Neural cell (in vitro differentiated cells): ENCODE measurements at regions not wholly inside any gene's neighbourhood (a gene's known extent, or its start where the extent isn't known, plus 50 kb on each side); places are given as distances from the start of the nearest gene placed in this dataset.

ENCODE experiments used
- H2AFZ ChIP-seq: fragments of 200-600, 300-800 bp; sonication (generic), shearing (Covaris generic); 2 replicates; pipeline ENCODE4 v1.6.0; 2014; ENCODE audit warnings: low read depth, mild to moderate bottlenecking, antibody characterized with exemption, low read length, moderate library complexity
- H3F3A ChIP-seq: fragments of 200-600 bp; shearing (Covaris generic); 2 replicates; pipeline ENCODE4 v1.6.1; 2016; ENCODE audit warnings: mild to moderate bottlenecking, moderate library complexity, mixed read lengths, antibody characterized with exemption, low read length; ENCODE audit not compliant: insufficient read depth, poor library complexity, severe bottlenecking
- H3K27ac ChIP-seq: fragments of 200-600, 300-800 bp; sonication (generic), shearing (Covaris generic); 2 replicates; pipeline ENCODE4 v1.5.1; 2014; ENCODE audit warnings: mild to moderate bottlenecking, low read length, moderate library complexity
- H3K27me3 ChIP-seq: fragments of 300-800, 200-600 bp; sonication (generic), shearing (Covaris generic); 2 replicates; pipeline ENCODE4 v1.6.0; 2014; ENCODE audit warnings: mild to moderate bottlenecking, low read depth, low read length, moderate library complexity; ENCODE audit not compliant: insufficient read depth
- H3K36me3 ChIP-seq: fragments of 300-800, 200-600 bp; sonication (generic), shearing (Covaris generic); 2 replicates; pipeline ENCODE4 v1.5.1; 2014; ENCODE audit warnings: mild to moderate bottlenecking, antibody characterized with exemption, low read length, moderate library complexity; ENCODE audit not compliant: insufficient read depth
- H3K4me2 ChIP-seq: fragments of 300-800, 200-600 bp; sonication (generic), shearing (Covaris generic); 2 replicates; pipeline ENCODE4 v1.6.0; 2014; ENCODE audit warnings: mild to moderate bottlenecking, low read length
- H3K4me3 ChIP-seq: fragments of 300-800, 200-600 bp; sonication (generic), shearing (Covaris generic); 2 replicates; pipeline ENCODE4 v1.5.1; 2014; ENCODE audit warnings: mild to moderate bottlenecking, low read length, moderate library complexity
- H3K79me2 ChIP-seq: fragments of 200-600 bp; shearing (Covaris generic); replicated peaks from 2 replicates; pipeline ENCODE4 v1.6.0; 2014; ENCODE audit warnings: mild to moderate bottlenecking, low read length, moderate library complexity; ENCODE audit not compliant: insufficient read depth
- H3K9ac ChIP-seq: fragments of 300-800, 200-600 bp; sonication (generic), shearing (Covaris generic); 2 replicates; pipeline ENCODE4 v1.6.1; 2016; ENCODE audit warnings: mild to moderate bottlenecking, low read length, mixed read lengths
- H3K9me2 ChIP-seq: fragments of 200-600 bp; shearing (Covaris generic); 2 replicates; pipeline ENCODE4 v1.6.1; 2016; ENCODE audit warnings: mild to moderate bottlenecking, low read length, mixed read lengths; ENCODE audit not compliant: insufficient read depth
- H3K9me3 ChIP-seq: fragments of 200-600, 300-800 bp; sonication (generic), shearing (Covaris generic); 2 replicates; pipeline ENCODE4 v1.6.1; 2016; ENCODE audit warnings: mild to moderate bottlenecking, mixed run types, low read length, moderate library complexity, mixed read lengths
- H4K20me1 ChIP-seq: fragments of 200-600 bp; shearing (Covaris generic); 2 replicates; pipeline ENCODE4 v1.6.1; 2016; ENCODE audit warnings: mild to moderate bottlenecking, mixed run types; ENCODE audit not compliant: insufficient read depth
- CTCF ChIP-seq: fragments of 450-650 bp; IDR thresholded peaks from 2 replicates; pipeline ENCODE4 v1.5.1; 2014; ENCODE audit warnings: antibody characterized with exemption, mild to moderate bottlenecking, moderate library complexity; ENCODE audit not compliant: poor library complexity, severe bottlenecking
- EP300 ChIP-seq: fragments of 450-650 bp; conservative IDR thresholded peaks from 2 replicates; pipeline ENCODE4 v1.6.1; 2014; ENCODE audit warnings: antibody characterized with exemption, mild to moderate bottlenecking, moderate library complexity; ENCODE audit not compliant: poor library complexity, severe bottlenecking
- EZH2 ChIP-seq: fragments of 200-600, 300-800 bp; shearing (Covaris generic), sonication (generic); IDR thresholded peaks from 2 replicates; pipeline ENCODE4 v1.6.1; 2014; ENCODE audit warnings: antibody characterized with exemption, low read length, borderline replicate concordance, mild to moderate bottlenecking; ENCODE audit not compliant: insufficient read depth, poor library complexity, severe bottlenecking
- MXI1 ChIP-seq: fragments of 450-650 bp; conservative IDR thresholded peaks from 2 replicates; pipeline ENCODE4 v1.6.1; 2014; ENCODE audit warnings: antibody characterized with exemption, mild to moderate bottlenecking; ENCODE audit not compliant: poor library complexity, severe bottlenecking
- POLR2AphosphoS5 ChIP-seq: IDR thresholded peaks from 2 replicates; pipeline ENCODE4 v1.6.1; 2012
- RAD21 ChIP-seq: fragments of 450-650 bp; conservative IDR thresholded peaks from 2 replicates; pipeline ENCODE4 v1.6.1; 2014; ENCODE audit warnings: antibody characterized with exemption, mild to moderate bottlenecking, moderate library complexity
- REST ChIP-seq: IDR thresholded peaks from 2 replicates; pipeline ENCODE4 v1.6.1; 2012; ENCODE audit warnings: borderline replicate concordance
- SMC3 ChIP-seq: fragments of 450-650 bp; conservative IDR thresholded peaks from 2 replicates; pipeline ENCODE4 v1.6.1; 2014; ENCODE audit warnings: antibody characterized with exemption, mild to moderate bottlenecking, moderate library complexity; ENCODE audit not compliant: poor library complexity
- TAF1 ChIP-seq: IDR thresholded peaks from 2 replicates; pipeline ENCODE4 v1.6.1; 2012; ENCODE audit warnings: low read depth

DNA sequence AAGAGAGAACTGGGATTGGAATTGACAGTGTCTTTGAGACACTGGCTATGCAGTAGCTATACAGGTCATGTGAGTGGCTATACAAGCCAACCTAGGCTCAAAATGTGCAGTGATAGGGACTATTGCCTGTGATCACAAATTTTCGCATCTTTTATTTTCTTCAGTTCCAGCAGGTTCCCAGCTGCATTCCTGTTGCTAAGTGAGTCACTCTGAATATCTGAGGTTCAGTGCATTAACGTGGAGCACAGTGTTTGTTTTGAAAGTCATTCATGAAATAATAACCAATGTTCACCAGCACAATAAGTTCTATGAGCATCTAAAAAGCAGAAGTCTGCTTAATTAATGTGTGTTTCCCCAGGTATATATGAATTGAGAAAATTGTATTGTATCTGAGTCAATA lies 1236.0 kb upstream of the CELF2 start:
- Histone ChIP-seq H3K4me3 (no peak overlapping the region), H4K20me1 (no peaks in the 10 kb centered on the region), H3K27ac (no peak overlapping the region), H3F3A (no peaks in the 10 kb centered on the region), H3K9me3 (no peaks in the 10 kb centered on the region), H3K36me3 (no peaks in the 10 kb centered on the region), H3K9ac (no peak overlapping the region), H3K4me2 (no peak overlapping the region), H3K9me2 (no peaks in the 10 kb centered on the region), H2AFZ (no peak overlapping the region), H3K27me3 (no peaks in the 10 kb centered on the region), H3K79me2 (no peaks in the 10 kb centered on the region)
- no peak for TF ChIP-seq TAF1
- no peak for TF ChIP-seq CTCF
- TF ChIP-seq SMC3: no peak
- TF ChIP-seq EP300: no peak
- no peak for TF ChIP-seq MXI1
- TF ChIP-seq POLR2AphosphoS5: no peak
- TF ChIP-seq RAD21: no peak
- TF ChIP-seq EZH2: no peak
- TF ChIP-seq REST: no peak

DNA sequence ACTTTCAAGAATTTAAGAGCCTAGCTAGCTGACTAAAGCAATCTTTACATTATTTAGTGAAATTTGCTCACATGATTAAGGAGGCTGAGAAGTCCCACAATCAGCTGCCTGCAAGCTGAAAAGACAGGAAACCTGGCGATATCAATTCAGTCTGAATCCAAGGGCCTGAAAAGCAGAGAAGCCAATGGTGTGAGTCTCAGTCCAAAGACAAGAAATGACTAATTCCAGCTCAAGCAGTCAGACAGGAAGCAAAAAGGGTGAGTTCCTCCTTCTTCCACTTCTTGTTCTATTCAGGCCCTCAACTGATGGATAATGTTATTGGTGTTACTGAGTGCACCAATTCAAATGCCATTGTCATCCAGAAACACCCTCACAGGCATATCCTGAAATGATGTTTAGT lies 1231.6 kb upstream of the CELF2 start:
- Histone ChIP-seq H3K79me2 (no peaks in the 10 kb centered on the region), H2AFZ (no peak overlapping the region), H3K9me2 (no peaks in the 10 kb centered on the region), H3K27ac (no peak overlapping the region), H3K4me3 (no peak overlapping the region), H3K9ac (no peak overlapping the region), H3K9me3 (no peaks in the 10 kb centered on the region), H3F3A (no peaks in the 10 kb centered on the region), H3K27me3 (no peaks in the 10 kb centered on the region), H3K4me2 (no peak overlapping the region), H3K36me3 (no peaks in the 10 kb centered on the region), H4K20me1 (no peaks in the 10 kb centered on the region)
- no peak for TF ChIP-seq TAF1
- TF ChIP-seq MXI1: no peak
- TF ChIP-seq CTCF: no peak
- TF ChIP-seq EZH2: no peak
- TF ChIP-seq REST: no peak
- no peak for TF ChIP-seq EP300
- no peak for TF ChIP-seq POLR2AphosphoS5
- TF ChIP-seq RAD21: no peak
- no peak for TF ChIP-seq SMC3
